ENCODE measurements at regions not wholly inside any gene's neighbourhood (a gene's known extent, or its start where the extent isn't known, plus 50 kb on each side); places are given as distances from the start of the nearest gene placed in this dataset.
"Not testable (repeated sequence)": the region's sequence is repeated elsewhere in the genome, so short reads cannot be mapped to it uniquely, and the experiment has no call there.

DNA sequence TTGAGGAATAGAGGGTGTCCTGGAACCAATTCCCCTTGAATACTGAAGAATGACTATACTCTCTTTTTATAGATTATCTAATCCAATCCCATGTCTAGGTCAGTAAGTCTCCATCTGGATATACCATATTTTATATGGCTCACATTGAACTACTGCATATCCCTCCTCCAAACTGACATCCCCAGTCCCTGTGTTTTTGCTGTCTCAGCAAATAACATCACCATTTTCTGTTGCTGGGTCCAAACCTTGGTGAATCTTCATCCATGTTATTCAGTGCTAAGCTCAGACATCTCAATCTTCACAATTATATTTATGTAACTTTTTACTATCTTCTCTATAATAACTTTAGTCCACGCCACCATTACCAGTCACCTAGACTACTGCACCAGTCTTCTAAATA, 269.6 kb upstream of the CNTNAP4 start:
- ATAC-seq, result no peak

DNA sequence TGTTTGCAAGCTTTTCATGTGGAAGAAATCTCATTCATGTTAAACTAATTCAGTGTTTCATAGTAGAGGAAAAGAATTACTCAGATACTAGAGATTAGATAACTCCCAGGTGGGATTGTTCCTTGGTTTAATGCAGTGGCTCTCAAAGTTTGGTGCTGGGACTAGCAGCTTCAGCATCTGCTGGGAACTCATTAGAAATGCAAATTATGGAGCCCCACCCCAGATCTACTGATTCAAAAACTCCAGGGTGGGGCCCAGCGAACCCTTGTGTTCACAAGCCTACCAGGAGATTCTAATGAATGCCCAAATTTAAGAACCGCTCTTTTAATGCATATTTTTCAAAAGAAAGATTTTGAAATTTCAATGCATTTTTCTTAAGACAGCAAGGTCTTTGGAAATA, 253.4 kb upstream of the CNTNAP4 start:
- ATAC-seq, result no peak

DNA sequence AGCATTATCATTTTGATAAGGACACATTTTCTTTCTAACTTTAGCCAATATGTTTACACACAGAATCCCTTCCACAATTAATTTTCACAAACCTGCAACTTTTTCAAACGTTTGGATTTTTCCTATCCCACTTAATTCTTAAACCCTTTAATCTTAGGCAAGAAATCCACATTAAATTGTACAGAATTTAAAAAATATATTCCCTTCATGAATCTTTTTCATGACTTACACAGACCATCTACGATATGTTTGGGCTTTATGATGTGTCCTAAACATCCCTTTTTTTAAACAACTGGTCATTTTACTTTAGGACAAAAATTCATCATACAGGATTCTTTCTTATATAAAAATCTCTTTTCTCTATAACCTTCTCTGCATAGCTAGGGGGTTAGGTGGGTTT, 241.5 kb upstream of the CNTNAP4 start:
- no peak for ATAC-seq

DNA sequence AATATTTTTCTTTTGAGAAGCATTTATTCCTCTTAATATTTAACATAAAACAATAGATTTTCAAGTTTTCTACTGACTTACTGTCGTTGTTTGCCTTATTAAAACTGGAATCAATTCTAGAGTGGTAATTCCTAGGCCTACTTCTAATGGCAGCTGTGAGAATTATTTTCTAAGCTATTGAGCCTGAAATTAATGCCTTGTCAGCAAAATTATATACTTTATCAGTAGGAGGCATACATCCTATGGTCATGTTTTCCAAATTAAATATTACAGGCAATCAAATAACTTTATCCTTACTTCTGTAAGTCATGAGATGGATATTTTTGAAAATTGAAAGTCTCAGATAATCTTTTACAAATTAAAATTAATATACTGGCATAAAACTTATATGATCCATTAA, 239.1 kb upstream of the CNTNAP4 start:
- no peak for ATAC-seq

DNA sequence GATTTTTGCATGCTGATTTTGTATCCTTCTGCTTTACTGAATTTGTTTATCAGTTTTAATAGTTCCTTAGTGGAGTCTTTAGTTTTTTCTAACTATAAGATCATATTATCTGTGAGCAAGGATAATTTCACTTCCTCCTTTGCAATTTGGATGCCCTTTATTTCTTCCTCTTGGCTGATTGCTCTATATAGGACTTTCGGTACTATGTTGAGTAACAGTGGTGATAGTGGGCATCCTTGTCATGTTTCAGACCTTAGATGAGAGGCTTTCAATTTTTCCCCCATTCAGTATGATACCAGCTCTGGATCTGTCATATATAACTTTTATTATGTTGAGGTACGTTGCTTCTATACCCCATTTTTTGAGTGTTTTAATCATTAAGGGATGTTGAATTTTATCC, 224.5 kb upstream of the CNTNAP4 start:
- ATAC-seq, result no peak

DNA sequence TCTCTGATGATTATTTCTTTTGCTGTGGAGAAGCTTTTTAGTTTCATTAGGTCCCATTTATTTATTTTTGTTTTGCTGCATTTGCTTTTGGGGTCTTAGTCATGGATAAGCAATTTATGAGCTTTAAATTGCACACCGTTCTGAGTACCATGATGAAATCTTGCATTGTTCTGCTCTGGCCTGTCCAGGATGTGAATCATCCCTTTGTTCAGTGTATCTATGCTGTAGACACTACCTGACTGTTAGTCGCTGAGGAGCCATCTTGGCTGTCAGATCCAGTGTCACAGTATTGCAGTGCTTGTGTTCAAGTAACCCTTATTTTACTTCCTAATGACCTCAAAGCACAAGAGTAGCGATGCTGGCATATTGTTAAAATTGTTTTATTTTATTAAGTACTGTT, 218.0 kb upstream of the CNTNAP4 start:
- no peak for ATAC-seq

DNA sequence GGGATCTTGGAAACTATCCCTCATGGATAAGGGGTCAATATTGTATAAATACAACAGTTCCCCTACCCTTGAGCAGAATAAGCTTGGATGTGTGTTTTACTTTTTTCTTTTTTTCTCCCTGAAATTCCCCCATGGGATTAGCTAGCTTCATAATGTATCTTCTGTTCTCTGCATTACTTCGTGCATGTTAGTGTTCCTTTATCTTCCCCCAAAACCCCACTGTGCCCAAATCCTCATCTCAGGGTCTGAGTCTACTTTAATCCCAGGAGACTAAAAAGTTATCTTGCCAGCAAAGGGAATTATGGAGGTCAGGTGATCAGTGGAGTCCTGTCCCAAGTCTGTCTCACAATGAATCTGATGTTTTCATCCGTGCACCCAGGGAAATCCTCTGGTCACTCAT, 217.5 kb upstream of the CNTNAP4 start:
- no peak for ATAC-seq

DNA sequence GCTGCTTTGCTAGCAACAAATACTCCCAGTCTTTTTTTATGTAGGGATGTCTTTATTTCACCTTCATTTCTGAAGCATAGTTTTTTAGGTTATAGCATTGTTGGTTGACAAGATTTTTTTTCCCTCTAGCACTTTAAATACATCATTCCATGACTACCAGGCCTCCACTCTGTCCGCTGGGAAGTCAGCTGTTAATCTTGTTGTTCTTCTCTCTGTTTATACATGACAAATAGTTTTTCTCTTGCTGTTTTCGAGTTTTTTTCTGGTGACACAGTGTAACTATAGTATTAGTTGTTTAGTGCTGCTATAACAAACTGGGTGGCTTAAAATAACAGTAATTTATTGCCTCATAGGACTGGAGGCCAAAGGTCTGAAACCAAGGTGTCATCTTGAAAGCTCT, 205.5 kb upstream of the CNTNAP4 start:
- no peak for ATAC-seq

DNA sequence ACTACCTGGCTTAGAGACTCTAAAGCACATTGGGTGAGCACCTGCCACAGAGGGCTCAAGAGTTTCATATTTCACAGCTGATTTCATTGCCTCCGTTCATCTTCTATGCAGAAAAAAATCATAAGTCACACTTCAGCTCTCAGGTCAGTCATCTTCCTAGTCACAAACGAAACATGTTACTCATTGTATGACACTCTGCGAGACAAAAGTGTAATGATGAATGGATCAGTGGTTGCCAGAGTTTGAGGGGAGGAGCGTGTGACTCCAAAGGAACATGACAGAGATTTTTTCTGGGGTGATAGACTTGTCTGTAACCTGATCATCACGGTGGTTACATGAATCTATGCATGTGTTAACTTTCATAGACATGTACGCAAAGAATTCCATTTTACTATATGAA, 195.2 kb upstream of the CNTNAP4 start:
- no peak for ATAC-seq

DNA sequence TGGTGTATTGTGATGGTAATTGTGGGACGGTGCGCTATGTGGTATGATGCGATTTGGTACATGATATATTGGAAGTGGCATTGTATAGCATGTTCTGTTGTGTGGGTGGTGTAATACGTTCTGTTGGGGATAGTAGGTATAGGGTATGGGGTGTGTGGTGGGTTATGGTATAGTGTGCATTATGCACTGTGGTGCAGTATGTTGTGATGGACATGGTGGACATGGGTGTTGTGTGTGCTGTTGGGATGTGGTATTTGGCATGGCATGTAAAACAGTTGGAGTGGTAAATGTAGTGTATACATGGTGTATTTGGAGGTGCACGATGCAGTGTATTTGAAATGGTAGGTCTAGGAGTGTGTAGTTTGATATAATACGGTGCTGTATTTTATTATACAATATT, 170.6 kb upstream of the CNTNAP4 start:
- no peak for ATAC-seq

DNA sequence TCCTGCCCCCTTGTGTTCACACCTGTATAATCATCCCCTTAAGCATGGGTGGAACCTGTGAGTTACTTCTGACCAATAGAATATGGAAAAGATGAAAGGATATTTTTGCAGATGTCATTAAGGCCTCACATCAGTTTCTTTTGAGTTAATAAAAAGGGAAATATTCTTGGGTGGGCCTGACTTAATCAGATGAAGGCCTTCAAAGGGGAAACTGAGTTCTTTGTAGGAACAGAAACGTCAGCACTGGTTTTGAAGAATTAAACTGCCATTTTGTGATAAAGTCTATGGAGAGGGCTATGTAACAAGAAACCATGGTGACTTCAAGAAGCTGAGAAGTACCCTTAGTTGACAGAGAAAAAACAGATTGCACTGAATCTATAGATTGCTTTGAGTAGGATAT, 168.7 kb upstream of the CNTNAP4 start:
- no peak for ATAC-seq

DNA sequence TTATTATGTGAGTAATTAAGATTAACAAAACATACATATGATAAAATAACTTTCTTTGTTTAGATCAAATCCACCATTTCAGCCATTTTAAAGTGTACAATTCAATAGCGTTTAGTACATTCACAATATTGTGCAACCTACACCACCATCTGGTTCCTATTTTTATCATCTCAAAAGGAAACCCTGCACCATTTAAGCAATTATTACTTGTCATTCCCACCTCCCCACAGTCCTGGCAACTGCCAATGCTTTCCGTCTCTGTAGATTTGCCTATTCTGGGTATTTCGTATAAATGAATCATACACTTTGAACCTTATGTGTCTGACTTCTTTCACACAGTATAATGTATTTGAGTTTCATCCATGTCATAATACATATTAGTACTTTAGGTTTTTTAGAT, 162.5 kb upstream of the CNTNAP4 start:
- ATAC-seq, result no peak

DNA sequence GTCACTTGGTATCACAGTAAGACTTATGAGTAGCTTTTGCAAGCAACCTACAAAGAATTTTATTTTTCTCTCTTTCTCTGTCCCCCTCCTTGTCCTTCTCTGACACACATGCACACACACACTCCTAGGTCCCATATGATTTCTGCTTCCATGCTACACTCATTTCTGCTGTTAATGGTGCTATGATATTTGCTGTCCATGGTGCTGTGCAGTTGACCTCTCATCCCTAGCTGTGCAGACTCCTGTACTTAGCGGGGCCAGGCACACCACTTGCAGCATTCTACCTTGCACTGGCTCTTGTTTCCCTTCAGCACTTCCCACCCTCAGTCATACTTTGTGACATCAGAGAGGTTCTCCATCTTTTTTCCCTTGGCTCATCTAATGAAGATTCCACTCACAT, 158.9 kb upstream of the CNTNAP4 start:
- no peak for ATAC-seq

DNA sequence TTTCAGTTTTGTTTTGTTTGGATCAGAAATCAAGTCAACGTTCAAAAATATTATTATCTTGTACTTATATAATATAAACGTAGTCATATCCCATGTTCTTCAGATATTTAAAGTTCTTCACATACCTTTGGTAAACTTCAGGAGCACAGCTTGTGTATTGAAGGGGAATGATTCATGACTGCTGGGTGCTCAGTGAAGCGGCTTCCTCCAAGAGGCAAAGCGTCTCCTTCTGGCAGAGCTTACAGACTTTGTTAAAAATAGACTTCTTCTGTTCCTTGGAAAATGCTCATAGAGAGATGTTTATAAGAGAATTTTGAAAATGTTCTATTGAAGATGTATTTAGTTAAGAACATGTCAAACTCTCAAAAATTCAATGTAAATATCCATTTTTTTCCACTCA, 155.6 kb upstream of the CNTNAP4 start:
- no peak for ATAC-seq

DNA sequence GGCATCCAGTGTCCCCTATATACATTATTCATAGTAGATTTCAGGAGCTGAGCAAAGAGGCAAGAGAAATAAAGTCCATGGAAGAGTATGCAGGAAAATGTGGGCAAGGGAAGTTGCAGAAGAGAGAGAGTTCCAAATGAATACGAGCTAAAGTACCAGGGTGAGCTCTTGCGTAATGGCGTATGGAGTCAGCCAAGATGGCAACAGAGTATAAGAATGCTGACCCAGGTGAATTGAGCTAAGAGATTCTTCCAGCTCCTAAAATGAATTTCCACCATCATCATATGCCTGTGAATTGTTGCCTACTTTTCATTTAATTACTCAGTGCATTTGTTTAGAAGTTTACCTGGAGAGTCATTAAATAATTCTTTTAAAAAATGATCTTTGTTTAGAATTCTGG, 153.2 kb upstream of the CNTNAP4 start:
- ATAC-seq, result no peak

DNA sequence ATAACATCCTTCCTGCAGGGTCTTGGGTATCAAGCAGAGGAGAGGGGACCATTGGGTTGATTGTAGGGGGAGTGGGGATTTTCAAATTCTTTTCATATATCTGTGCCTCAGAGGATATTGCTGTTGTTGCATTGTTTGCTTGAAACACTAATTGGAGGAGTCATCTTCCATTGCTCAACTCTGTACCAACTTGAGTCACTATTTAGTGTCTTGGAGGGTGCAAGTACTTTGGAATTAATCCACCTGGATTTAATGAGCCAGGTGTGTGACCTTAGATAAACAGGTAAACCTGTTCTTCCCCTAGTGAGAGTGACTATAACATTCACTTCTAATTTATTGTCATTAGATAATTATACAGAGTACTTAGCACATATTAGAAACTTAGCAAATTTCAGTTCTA, 151.3 kb upstream of the CNTNAP4 start:
- ATAC-seq, result peak; percentile 57

DNA sequence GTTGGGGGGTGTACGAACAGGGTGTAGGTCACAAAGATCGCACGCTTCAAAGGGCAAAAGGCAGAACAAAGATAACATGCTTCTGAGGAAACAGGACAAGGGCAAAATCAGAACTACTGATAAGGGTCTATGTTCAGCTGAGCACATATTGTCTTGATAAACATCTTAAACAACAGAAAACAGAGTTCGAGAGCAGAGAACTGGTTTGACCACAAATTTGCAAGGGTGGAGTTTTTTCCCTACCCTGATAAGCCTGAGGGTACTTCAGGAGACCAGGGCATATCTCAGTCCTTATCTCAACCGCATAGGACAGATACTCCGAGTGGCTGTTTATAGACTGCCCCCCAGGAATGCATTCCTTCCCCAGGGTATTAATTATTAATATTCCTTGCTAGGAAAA, 139.1 kb upstream of the CNTNAP4 start:
- not testable (repeated sequence) for ATAC-seq

DNA sequence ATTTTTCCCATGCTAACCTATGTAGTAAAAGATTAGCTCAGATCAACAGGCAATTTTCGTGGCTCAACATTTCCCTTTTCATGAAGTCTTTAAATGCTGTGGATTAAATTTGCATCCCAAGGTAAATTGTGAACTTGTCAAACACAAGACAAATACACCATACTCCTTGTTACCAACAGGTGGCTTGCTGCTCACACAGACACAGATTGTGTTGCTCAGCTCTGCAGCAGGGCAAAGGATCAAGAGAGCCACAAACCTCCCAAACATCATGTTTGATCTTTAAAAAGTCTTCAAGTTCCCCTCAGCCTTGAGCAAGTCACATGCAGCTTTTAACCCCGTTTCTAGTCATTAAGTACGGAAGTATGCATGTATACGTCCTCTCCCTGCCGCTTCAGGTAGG, 119.6 kb upstream of the CNTNAP4 start:
- no peak for ATAC-seq

DNA sequence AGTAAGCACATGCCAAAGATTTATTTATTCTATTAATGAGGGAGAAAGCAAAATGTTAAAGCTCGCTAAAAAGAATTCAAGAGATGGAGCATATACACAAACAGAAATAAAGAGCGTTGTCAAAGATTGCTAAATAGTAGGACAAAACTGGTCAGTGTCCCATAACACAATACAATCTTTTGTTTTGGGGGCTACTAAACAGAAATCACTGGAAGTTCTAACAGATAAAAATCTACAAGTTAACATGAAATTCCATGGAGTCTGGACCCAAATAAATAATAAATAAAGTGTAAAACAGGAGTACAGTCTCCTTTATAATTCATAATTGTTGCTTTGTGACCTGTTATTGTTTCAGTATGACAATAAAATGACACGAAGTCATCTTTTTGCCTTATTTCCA, 115.2 kb upstream of the CNTNAP4 start:
- no peak for ATAC-seq

DNA sequence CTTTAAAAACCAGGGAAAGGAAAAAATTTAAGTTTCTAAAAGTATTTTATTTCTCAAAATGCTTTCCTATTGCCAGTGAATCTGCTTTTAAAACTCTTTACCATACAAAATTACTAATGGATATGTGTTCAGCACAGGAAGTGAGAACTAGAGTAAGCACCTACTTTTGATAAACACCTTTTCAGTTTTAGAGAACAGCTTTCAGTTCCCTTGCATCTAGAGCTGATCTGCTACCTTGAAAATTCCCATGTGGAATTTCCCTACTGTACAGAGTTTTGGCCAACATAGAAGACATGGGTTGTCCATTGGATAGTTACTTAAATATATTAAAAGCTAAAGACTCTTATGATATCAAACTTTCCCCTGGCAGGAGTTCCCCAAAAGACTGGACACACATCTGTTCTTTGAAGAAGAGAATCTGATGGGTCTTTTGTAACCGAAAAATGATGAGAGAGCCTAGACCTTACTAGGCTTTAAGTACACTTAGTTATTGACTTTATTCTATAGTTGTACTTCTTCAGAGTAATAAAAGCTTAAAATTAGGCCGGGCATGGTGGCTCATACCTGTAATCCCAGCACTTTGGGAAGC, 112.1 kb upstream of the CNTNAP4 start:
- ATAC-seq, result no peak

DNA sequence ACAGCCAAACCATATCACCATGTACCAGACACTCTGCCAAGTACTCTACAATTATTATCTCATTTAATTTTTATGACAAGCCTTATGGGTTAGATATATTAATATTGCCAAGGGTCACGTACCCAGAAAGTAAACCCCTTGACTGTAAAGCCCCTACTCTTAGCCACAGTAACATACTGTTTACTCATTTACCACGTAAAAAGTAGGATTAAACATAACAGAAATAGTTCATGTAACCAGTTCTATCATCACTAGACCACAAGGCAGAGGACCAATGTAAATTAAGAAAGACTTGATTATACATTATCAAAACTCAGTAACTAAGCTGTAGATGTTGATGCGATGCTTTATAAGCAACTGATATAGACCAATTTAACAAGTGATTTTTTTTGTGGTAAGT, 101.5 kb upstream of the CNTNAP4 start:
- no peak for ATAC-seq

DNA sequence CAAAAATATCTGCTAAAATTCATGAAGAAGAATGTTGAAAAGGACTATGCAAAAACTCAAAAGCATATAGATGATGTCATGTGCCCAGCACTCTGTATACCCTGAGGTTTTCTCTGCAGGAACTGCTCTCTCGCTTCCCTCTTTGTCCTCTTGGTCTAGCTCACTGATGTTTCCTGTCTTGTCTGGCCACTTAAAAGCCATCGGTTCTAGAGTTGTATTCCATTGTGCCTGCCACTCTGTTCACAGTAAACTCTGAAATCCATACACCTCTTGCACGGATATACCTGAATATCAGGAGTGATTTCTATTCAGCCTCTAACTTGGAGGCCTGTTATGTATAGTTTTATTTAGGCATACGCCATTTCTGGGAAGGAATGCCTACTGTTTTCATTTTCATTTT, 101.0 kb upstream of the CNTNAP4 start:
- ATAC-seq, result no peak

DNA sequence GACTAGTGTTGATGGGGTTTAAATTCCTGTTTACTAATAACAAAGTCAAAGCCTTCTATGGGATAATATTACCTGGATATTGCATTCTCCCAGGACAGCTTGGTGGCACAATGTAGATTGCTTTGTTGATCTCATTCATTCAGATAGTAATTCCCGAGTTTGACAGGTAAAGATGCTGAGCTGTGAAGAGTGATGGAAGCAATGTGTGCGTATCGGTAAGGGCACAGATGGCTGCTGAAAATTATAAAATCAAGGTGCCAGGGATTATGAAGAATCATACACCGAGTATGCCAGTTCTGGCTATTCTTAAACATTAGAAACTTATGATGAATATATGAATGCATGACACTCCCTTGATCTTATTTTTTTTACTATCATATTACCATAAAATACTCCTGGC, 100.6 kb upstream of the CNTNAP4 start:
- ATAC-seq, result no peak

DNA sequence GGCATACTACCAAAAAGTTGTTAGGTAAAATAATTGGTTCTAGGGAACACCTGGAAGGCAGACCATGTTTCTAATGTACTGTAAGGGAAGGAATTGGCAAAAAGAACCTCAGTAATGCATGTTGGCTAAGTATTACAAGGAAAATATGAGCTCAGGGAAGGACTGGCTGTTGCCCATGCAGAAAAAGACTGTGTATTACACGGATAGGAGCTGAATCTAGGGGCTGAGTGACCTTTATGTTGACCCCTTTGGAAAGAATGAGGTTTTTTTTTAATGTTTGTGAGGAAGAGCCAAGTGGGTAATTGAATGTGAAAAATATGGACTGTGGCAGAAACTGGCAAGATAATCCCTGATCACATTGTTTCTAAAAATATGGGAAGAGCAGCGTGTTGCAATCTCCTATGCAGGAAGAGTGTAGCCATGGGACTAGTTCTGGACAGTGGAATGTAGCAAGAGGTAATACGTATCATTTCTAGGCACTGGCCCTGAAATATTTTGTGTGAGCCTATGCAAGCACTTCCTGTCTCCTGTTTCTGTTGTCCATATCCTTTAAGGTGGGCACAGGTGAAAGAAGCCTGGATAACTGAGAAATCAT, 95.1 kb upstream of the CNTNAP4 start:
- no peak for ATAC-seq

DNA sequence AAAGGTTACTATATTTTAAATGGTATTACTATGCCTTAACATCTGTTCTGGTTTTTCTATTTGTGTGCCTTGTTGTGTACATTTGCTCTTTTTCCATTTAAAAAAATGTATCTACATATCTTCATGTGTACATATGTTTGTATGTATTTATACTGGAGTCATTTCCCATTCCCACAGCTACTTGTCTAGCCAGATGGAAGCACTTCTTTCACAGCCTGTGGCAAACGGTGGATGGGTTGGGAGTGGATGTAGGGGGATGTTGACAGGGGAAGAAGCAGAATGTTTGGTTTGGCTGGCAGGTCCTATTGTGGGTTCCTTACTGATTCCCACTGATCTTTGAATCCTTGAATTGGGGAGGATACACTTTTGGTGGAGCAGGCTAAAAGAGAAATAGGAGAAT, 93.6 kb upstream of the CNTNAP4 start:
- no peak for ATAC-seq
